Keratinocyte (primary cell): ENCODE measurements at regions not wholly inside any gene's neighbourhood (a gene's known extent, or its start where the extent isn't known, plus 50 kb on each side); places are given as distances from the start of the nearest gene placed in this dataset.

Experiments used
- DNase-seq: peaks from one replicate; pipeline ENCODE4 v3.0.0-alpha.2; 2011; ENCODE audit warnings: low read depth, missing footprints, low spot score
- FAIRE-seq: peaks from 2 replicates; lab custom pipeline; 2011; peaks lifted over from hg19 to GRCh38; lab: Jason Lieb, UNC
- H2AFZ ChIP-seq: 2 replicates; pipeline ENCODE4 v1.6.0; 2012; ENCODE audit warnings: low read length, control low read depth, inconsistent platforms; ENCODE audit not compliant: control insufficient read depth
- H3K27ac ChIP-seq: 2 replicates; pipeline ENCODE4 v1.5.1; 2011; ENCODE audit warnings: low read length; ENCODE audit not compliant: control insufficient read depth, insufficient read depth
- H3K27me3 ChIP-seq: 3 replicates; pipeline ENCODE4 v1.6.0; 2011; ENCODE audit warnings: low read length; ENCODE audit not compliant: control insufficient read depth, insufficient read depth; ENCODE audit errors: extremely low read depth
- H3K36me3 ChIP-seq, 2 experiments: 2 replicates in 1 of 2; 3 replicates in 1 of 2; pipeline ENCODE4 v1.5.1; 2011; ENCODE audit warnings: low read length in 2 of 2, mild to moderate bottlenecking in 1 of 2; ENCODE audit not compliant: control insufficient read depth in 2 of 2, insufficient read depth in 2 of 2; ENCODE audit errors: extremely low read depth in 1 of 2
- H3K4me1 ChIP-seq: 3 replicates; pipeline ENCODE4 v1.5.1; 2011; ENCODE audit warnings: low read length; ENCODE audit not compliant: control insufficient read depth, insufficient read depth; ENCODE audit errors: extremely low read depth
- H3K4me2 ChIP-seq: 3 replicates; pipeline ENCODE4 v1.6.0; 2011; ENCODE audit warnings: low read depth, low read length; ENCODE audit not compliant: control insufficient read depth, insufficient read depth; ENCODE audit errors: extremely low read depth
- H3K4me3 ChIP-seq, 3 experiments: fragments of 200-600 bp in 1 of 3; sonication (generic) in 1 of 3; 2 replicates in 2 of 3; 3 replicates in 1 of 3; pipeline ENCODE4 v1.5.1; 2011 to 2016; ENCODE audit warnings: low read length in 3 of 3, mild to moderate bottlenecking in 3 of 3, control low read depth in 2 of 3, inconsistent platforms in 1 of 3, low read depth in 1 of 3, mixed read lengths in 1 of 3, mixed run types in 1 of 3, moderate library complexity in 1 of 3; ENCODE audit not compliant: control insufficient read depth in 2 of 3, insufficient read depth in 2 of 3; ENCODE audit errors: extremely low read depth in 1 of 3
- H3K79me2 ChIP-seq: 2 replicates; pipeline ENCODE4 v1.6.0; 2012; ENCODE audit warnings: low read length; ENCODE audit not compliant: control insufficient read depth, insufficient read depth
- H3K9ac ChIP-seq: 3 replicates; pipeline ENCODE4 v1.6.0; 2011; ENCODE audit warnings: low read length; ENCODE audit not compliant: control insufficient read depth, insufficient read depth; ENCODE audit errors: extremely low read depth
- H3K9me1 ChIP-seq: 3 replicates; pipeline ENCODE4 v1.6.0; 2011; ENCODE audit warnings: low read length; ENCODE audit not compliant: control insufficient read depth, insufficient read depth; ENCODE audit errors: extremely low read depth
- H3K9me3 ChIP-seq: 2 replicates; pipeline ENCODE4 v1.5.1; 2012; ENCODE audit warnings: low read depth, low read length; ENCODE audit not compliant: control insufficient read depth
- H4K20me1 ChIP-seq: 3 replicates; pipeline ENCODE4 v1.6.0; 2011; ENCODE audit warnings: low read length; ENCODE audit not compliant: control insufficient read depth, insufficient read depth; ENCODE audit errors: extremely low read depth
- EZH2 ChIP-seq: IDR thresholded peaks from one replicate; pipeline ENCODE4 v1.6.1; 2012; ENCODE audit warnings: inconsistent platforms, mild to moderate bottlenecking, low read length, moderate library complexity
- dilution Hi-C: fragments of 300-500 bp; cut with MboI; formaldehyde crosslinking; loops from one replicate; pipeline ENCODE4 v1.7.0; 2020; ENCODE audit warnings: low sequenced_read_pairs; ENCODE audit not compliant: extremely low pct_ligation_motif_present
- TF ChIP-seq, protein P1 (sequence below), 3 experiments: IDR thresholded peaks in 1 of 3; conservative IDR thresholded peaks in 1 of 3; optimal IDR thresholded peaks in 1 of 3; 2 replicates in 2 of 3; 3 replicates in 1 of 3; pipeline versions ENCODE3 to v1.5.1; 2011; ENCODE audit warnings: low read length in 3 of 3, mild to moderate bottlenecking in 3 of 3, moderate library complexity in 2 of 3, control low read depth in 1 of 3, inconsistent platforms in 1 of 3; ENCODE audit not compliant: insufficient read depth in 2 of 3; ENCODE audit errors: extremely low read depth in 1 of 3

DNA sequence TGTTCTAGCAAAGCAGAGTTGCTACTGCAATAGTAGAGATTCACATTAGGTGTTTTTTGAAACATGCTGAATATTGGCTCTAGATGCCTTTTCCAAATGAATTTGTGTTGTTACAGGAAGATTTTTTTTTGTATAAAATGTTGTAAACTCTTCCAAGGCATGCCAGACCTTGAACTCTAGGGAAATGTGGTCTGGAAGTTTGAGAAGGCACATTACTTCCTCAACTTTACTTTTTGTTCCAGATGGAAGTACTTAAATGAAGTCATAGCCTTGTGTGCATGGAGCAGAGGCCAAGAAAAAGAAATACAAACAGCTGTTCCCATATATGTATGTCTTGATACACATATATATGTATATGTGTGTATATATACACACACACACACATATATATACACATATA, 585.7 kb upstream of the MARCKS start:
- Histone ChIP-seq H4K20me1 (no peaks in the 10 kb centered on the region), H3K27me3 (no peaks in the 10 kb centered on the region), H3K79me2 (no peaks in the 10 kb centered on the region), H3K4me2 (no peak overlapping the region), H3K27ac (no peak overlapping the region), H3K9ac (no peak overlapping the region), H3K4me1 (no peaks in the 10 kb centered on the region), H2AFZ (no peak overlapping the region), H3K4me3 (no peak overlapping the region), H3K36me3 (no peaks in the 10 kb centered on the region), H3K9me1 (no peaks in the 10 kb centered on the region), H3K9me3 (peaks cover 5% of the 10 kb centered on the region)
- TF ChIP-seq, protein P1, sequence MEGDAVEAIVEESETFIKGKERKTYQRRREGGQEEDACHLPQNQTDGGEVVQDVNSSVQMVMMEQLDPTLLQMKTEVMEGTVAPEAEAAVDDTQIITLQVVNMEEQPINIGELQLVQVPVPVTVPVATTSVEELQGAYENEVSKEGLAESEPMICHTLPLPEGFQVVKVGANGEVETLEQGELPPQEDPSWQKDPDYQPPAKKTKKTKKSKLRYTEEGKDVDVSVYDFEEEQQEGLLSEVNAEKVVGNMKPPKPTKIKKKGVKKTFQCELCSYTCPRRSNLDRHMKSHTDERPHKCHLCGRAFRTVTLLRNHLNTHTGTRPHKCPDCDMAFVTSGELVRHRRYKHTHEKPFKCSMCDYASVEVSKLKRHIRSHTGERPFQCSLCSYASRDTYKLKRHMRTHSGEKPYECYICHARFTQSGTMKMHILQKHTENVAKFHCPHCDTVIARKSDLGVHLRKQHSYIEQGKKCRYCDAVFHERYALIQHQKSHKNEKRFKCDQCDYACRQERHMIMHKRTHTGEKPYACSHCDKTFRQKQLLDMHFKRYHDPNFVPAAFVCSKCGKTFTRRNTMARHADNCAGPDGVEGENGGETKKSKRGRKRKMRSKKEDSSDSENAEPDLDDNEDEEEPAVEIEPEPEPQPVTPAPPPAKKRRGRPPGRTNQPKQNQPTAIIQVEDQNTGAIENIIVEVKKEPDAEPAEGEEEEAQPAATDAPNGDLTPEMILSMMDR (optimal IDR thresholded peaks at IDR 0.05 in 1 of 3, IDR thresholded peaks at IDR 0.05 in 1 of 3, conservative IDR thresholded peaks at IDR 0.05 in 1 of 3; ENCODE audit: extremely low read depth in 1 of 3, insufficient read depth in 2 of 3, low read length in 3 of 3): no peak
- TF ChIP-seq EZH2: no peak
- FAIRE-seq (no peak), DNase-seq (no peak)
- dilution Hi-C loops: no loop called here

DNA sequence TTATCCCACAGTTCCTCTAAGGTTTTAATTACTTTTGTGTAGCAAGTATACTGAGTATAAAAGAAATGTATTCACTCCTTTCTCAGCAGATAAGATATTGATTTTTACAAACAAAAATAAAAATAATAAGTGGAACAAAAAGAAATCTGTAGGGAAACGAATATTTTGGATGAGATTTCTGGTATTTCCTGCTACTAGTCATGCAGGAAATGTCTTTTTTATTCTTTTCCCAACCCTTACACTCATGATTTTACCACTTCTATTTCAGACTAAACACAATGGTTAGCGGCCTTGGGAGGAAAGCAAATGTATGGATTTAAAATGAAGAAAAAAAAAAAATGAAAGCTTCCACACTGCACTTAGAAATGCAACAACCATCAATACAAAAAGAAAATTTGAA, 580.5 kb upstream of the MARCKS start:
- Histone ChIP-seq H2AFZ (no peak overlapping the region), H3K27ac (no peak overlapping the region), H3K36me3 (no peaks in the 10 kb centered on the region), H3K9me3 (no peaks in the 10 kb centered on the region), H3K4me2 (no peak overlapping the region), H3K4me1 (no peaks in the 10 kb centered on the region), H3K9me1 (no peaks in the 10 kb centered on the region), H3K9ac (no peak overlapping the region), H3K79me2 (no peaks in the 10 kb centered on the region), H3K27me3 (no peaks in the 10 kb centered on the region), H3K4me3 (no peak overlapping the region), H4K20me1 (no peaks in the 10 kb centered on the region)
- FAIRE-seq (no peak), DNase-seq (no peak)
- no peak for TF ChIP-seq EZH2
- TF ChIP-seq, protein P1 (optimal IDR thresholded peaks at IDR 0.05 in 1 of 3, IDR thresholded peaks at IDR 0.05 in 1 of 3, conservative IDR thresholded peaks at IDR 0.05 in 1 of 3; ENCODE audit: extremely low read depth in 1 of 3, insufficient read depth in 2 of 3, low read length in 3 of 3): no peak
- dilution Hi-C loops: no loop called here
